ENCODE measurements at regions not wholly inside any gene's neighbourhood (a gene's known extent, or its start where the extent isn't known, plus 50 kb on each side); places are given as distances from the start of the nearest gene placed in this dataset.

GRCh38 chr16:85346404-85347212 lies 234.3 kb upstream of the CIBAR2 start:
- Histone ChIP-seq H3K36me3 (ENCODE audit: control insufficient read depth in 2 of 2, extremely low read depth in 1 of 2, insufficient read depth in 2 of 2, low read length in 2 of 2) (no peaks in the 10 kb centered on the region), H3K4me3 (ENCODE audit: control insufficient read depth in 2 of 3, extremely low read depth in 1 of 3, insufficient read depth in 2 of 3, low read depth in 1 of 3, low read length in 3 of 3) (no peak overlapping the region), H3K9me3 (ENCODE audit: control insufficient read depth, low read depth, low read length) (no peaks in the 10 kb centered on the region), H3K9ac (ENCODE audit: control insufficient read depth, extremely low read depth, insufficient read depth, low read length) (no peak overlapping the region), H3K79me2 (ENCODE audit: control insufficient read depth, insufficient read depth, low read length) (no peaks in the 10 kb centered on the region), H4K20me1 (ENCODE audit: control insufficient read depth, extremely low read depth, insufficient read depth, low read length) (peaks cover 3% of the 10 kb centered on the region), H3K27me3 (ENCODE audit: control insufficient read depth, extremely low read depth, insufficient read depth, low read length) (peaks cover 31% of the 10 kb centered on the region), H2AFZ (ENCODE audit: control insufficient read depth, low read length) (no peak overlapping the region), H3K27ac (ENCODE audit: control insufficient read depth, insufficient read depth, low read length) (no peak overlapping the region), H3K4me2 (ENCODE audit: control insufficient read depth, extremely low read depth, insufficient read depth, low read depth, low read length) (no peak overlapping the region), H3K4me1 (ENCODE audit: control insufficient read depth, extremely low read depth, insufficient read depth, low read length) (peaks cover 15% of the 10 kb centered on the region), H3K9me1 (ENCODE audit: control insufficient read depth, extremely low read depth, insufficient read depth, low read length) (no peaks in the 10 kb centered on the region)
- no peak for FAIRE-seq
- dilution Hi-C loops (cut with MboI; ENCODE audit: extremely low pct_ligation_motif_present, low sequenced_read_pairs), result no loop called here
- DNase-seq (ENCODE audit: low read depth, low spot score), result no peak
- TF ChIP-seq CTCF (optimal IDR thresholded peaks at IDR 0.05 in 1 of 3, IDR thresholded peaks at IDR 0.05 in 1 of 3, conservative IDR thresholded peaks at IDR 0.05 in 1 of 3; ENCODE audit: extremely low read depth in 1 of 3, insufficient read depth in 2 of 3, low read length in 3 of 3) (no peak), EZH2 (IDR thresholded peaks at IDR 0.05; ENCODE audit: low read length) (no peak)

- no peak for FAIRE-seq
These were observed 234.9 kb upstream of the CIBAR2 start for GRCh38 chr16:85347213-85347591.

More at GRCh38 chr16:85347213-85347591, 234.9 kb upstream of the CIBAR2 start:
- DNase-seq (ENCODE audit: low read depth, low spot score), result no peak
- Histone ChIP-seq H3K27ac (ENCODE audit: control insufficient read depth, insufficient read depth, low read length) (no peak overlapping the region), H2AFZ (ENCODE audit: control insufficient read depth, low read length) (no peak overlapping the region), H4K20me1 (ENCODE audit: control insufficient read depth, extremely low read depth, insufficient read depth, low read length) (peaks cover 3% of the 10 kb centered on the region), H3K4me1 (ENCODE audit: control insufficient read depth, extremely low read depth, insufficient read depth, low read length) (peaks cover 15% of the 10 kb centered on the region), H3K9ac (ENCODE audit: control insufficient read depth, extremely low read depth, insufficient read depth, low read length) (no peak overlapping the region), H3K27me3 (ENCODE audit: control insufficient read depth, extremely low read depth, insufficient read depth, low read length) (peaks cover 31% of the 10 kb centered on the region), H3K4me2 (ENCODE audit: control insufficient read depth, extremely low read depth, insufficient read depth, low read depth, low read length) (no peak overlapping the region), H3K36me3 (ENCODE audit: control insufficient read depth in 2 of 2, extremely low read depth in 1 of 2, insufficient read depth in 2 of 2, low read length in 2 of 2) (no peaks in the 10 kb centered on the region), H3K9me3 (ENCODE audit: control insufficient read depth, low read depth, low read length) (no peaks in the 10 kb centered on the region), H3K4me3 (ENCODE audit: control insufficient read depth in 2 of 3, extremely low read depth in 1 of 3, insufficient read depth in 2 of 3, low read depth in 1 of 3, low read length in 3 of 3) (no peak overlapping the region), H3K9me1 (ENCODE audit: control insufficient read depth, extremely low read depth, insufficient read depth, low read length) (no peaks in the 10 kb centered on the region), H3K79me2 (ENCODE audit: control insufficient read depth, insufficient read depth, low read length) (no peaks in the 10 kb centered on the region)
- no peak for TF ChIP-seq EZH2 (IDR thresholded peaks at IDR 0.05; ENCODE audit: low read length)
- TF ChIP-seq CTCF (optimal IDR thresholded peaks at IDR 0.05 in 1 of 3, IDR thresholded peaks at IDR 0.05 in 1 of 3, conservative IDR thresholded peaks at IDR 0.05 in 1 of 3; ENCODE audit: extremely low read depth in 1 of 3, insufficient read depth in 2 of 3, low read length in 3 of 3), result peak; percentile 45 to 78 (median 77)
- dilution Hi-C loops (cut with MboI; ENCODE audit: extremely low pct_ligation_motif_present, low sequenced_read_pairs), result no loop called here
